ENCODE measurements at regions not wholly inside any gene's neighbourhood (a gene's known extent, or its start where the extent isn't known, plus 50 kb on each side); places are given as distances from the start of the nearest gene placed in this dataset.

- Histone ChIP-seq H2AFZ (ENCODE audit: low read depth, low read length) (no peak overlapping the region), H3K79me2 (ENCODE audit: control insufficient read depth, insufficient read depth, low read length) (no peaks in the 10 kb centered on the region), H3K9me1 (ENCODE audit: control insufficient read depth, insufficient read depth, low read length) (no peaks in the 10 kb centered on the region), H3K27me3 (ENCODE audit: control insufficient read depth in 2 of 2, insufficient read depth in 2 of 2, low read length in 2 of 2) (no peaks in the 10 kb centered on the region), H3K36me3 (ENCODE audit: control insufficient read depth, insufficient read depth, low read length) (no peaks in the 10 kb centered on the region), H3K4me1 (replicated peaks in 1 of 2; ENCODE audit: control insufficient read depth in 2 of 2, insufficient read depth in 2 of 2, low read length in 2 of 2) (no peaks in the 10 kb centered on the region), H3K9ac (ENCODE audit: insufficient read depth in 1 of 2, low read depth in 2 of 2, low read length in 2 of 2) (no peak overlapping the region), H3K27ac (ENCODE audit: extremely low read depth, low read depth, low read length) (no peak overlapping the region), H4K20me1 (replicated peaks; ENCODE audit: control insufficient read depth, insufficient read depth, low read length) (no peaks in the 10 kb centered on the region), H3K9me3 (replicated peaks; ENCODE audit: control insufficient read depth, insufficient read depth, low read depth, low read length) (no peaks in the 10 kb centered on the region), H3K4me3 (no peak overlapping the region), H3K4me2 (ENCODE audit: insufficient read depth, low read length) (no peak overlapping the region)
- DNase-seq (ENCODE audit: extremely low read depth in 1 of 4, low spot score in 3 of 4) (no peak), ATAC-seq (no peak), FAIRE-seq (no peak)
- ChIA-PET CTCF (ENCODE audit: low intra/inter-chr PET ratio) (no interaction called here), POLR2A (no interaction called here)
- no peak for TF ChIP-seq POLR2AphosphoS5 (IDR thresholded peaks at IDR 0.05; ENCODE audit: control insufficient read depth, insufficient read depth, low read depth, low read length)
- TF ChIP-seq, protein P1, sequence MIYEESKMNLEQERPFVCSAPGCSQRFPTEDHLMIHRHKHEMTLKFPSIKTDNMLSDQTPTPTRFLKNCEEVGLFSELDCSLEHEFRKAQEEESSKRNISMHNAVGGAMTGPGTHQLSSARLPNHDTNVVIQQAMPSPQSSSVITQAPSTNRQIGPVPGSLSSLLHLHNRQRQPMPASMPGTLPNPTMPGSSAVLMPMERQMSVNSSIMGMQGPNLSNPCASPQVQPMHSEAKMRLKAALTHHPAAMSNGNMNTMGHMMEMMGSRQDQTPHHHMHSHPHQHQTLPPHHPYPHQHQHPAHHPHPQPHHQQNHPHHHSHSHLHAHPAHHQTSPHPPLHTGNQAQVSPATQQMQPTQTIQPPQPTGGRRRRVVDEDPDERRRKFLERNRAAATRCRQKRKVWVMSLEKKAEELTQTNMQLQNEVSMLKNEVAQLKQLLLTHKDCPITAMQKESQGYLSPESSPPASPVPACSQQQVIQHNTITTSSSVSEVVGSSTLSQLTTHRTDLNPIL (CRISPR knock-in tag; IDR thresholded peaks at IDR 0.05) = no peak
- TF ChIP-seq ZBTB34 (CRISPR knock-in tag; IDR thresholded peaks at IDR 0.05) = no peak
- TF ChIP-seq POLR2H (tag; IDR thresholded peaks at IDR 0.05; ENCODE audit: low read depth) = no peak
- TF ChIP-seq HDAC8 (tag; IDR thresholded peaks at IDR 0.05) = no peak
- intact Hi-C loops (cut with micrococcal nuclease) = no loop called here
- BruUV-seq (replicated peaks) = no TSS peak
- in situ Hi-C loops (cut with MboI) = no loop called here
Observed at GRCh38 chr9:31629292-31629691, 755.2 kb upstream of the ACO1 start.

All from K562 (cell line).